GM21825 (cell line): ENCODE measurements at regions not wholly inside any gene's neighbourhood (a gene's known extent, or its start where the extent isn't known, plus 50 kb on each side); places are given as distances from the start of the nearest gene placed in this dataset.

Source experiments
- ATAC-seq: cut with Tn5 transposase; IDR thresholded peaks from one replicate; pipeline ENCODE4 v1.9.1; 2021; ENCODE audit warnings: mild to moderate bottlenecking, moderate library complexity; ENCODE audit not compliant: unreplicated experiment

- no peak for ATAC-seq
These were observed 148.8 kb downstream of the INO80D start for GRCh38 chr2:205937211-205937610.

GRCh38 chr2:205936446-205936845 is 149.5 kb downstream of the INO80D start:
- no peak for ATAC-seq

DNA sequence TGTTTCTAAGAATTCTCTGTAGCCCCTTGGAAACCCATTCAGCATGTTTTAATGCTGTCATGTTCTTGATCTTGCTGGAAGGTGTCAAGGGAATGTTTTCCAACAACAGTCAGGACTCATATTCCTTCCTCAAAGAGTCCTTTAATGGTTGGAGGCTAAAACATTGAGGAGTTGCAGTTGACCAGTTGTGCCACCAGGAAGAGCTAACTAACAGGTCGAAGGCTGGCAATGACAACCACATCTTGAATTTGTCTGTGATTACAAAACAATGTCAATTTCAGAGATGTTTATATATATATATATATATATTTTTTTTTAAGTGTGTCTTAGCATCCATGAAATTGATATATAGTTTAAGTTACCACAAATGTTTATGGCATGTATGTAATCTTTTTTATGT is 151.5 kb downstream of the INO80D start:
- no peak for ATAC-seq

- ATAC-seq = no peak
These were observed 153.1 kb downstream of the INO80D start for GRCh38 chr2:205932861-205933260.

DNA sequence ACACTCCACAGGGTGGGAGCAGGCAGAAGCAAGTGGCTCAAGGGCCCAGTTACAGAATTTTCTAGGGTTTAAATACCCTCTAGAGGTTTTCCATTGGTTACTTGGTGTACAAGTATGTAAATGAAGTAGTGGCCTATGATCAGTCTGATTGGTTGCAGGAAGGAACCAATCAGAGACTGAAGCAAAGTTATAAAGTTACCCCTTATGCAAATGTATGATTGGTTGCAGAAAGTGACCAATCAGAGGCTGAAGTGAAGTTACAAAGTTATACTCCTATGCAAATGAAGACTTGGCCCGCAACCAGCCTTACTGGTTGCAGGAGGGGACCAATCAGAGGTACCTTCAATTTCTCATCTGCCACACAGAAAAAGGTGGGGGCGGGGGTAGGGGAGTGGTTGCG is 154.6 kb downstream of the INO80D start:
- no peak for ATAC-seq

DNA sequence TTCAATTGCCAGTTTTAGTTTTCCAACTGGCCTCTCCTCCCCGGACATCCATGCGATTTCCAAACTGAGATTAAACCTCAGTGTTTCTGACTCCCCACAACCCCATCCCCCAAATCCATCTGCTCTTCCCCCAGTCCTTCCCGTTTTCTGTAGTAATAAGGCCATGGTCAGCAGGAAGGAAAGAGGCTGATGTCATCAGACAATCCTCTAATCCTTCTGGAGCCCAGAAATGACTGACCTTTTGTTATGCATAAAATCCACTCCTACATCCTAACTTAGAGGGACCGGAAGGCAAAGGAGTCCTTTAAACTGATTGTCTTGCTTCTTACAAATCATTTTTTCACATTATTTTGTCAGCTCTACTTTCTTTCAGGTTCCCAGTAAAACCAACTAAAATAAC is 155.8 kb downstream of the INO80D start:
- ATAC-seq = no peak

DNA sequence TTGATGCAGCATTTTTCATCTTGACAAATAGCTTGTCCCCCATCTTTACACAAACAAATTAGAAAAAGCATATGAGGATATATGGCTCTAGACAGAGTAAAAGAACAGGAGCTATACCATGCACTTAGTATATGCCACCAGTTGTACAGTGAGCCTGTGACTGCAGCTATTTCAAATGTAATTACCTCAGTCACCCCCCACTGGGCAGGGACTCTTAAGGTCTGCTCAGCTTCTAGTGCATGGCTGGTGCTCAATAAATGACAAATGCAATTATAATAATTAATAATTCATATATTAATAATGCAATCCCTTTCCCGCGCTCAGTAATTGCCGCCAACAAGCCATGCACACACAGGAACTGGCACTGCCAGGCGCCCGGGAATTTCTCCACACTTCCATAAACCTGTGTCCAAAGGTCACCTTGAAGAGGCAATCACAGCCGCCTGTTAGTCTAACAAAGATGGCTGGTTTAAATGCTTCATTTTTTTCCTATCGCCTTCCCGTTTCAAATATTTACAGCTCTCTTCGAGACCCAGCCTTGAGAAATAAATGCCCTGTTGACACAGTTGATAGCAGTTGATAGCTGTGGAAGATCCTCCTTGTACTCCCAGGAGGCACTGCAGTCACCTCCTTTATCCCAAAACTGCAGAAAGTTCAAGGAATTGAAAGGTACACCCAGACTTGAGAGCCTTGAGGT is 156.6 kb downstream of the INO80D start:
- ATAC-seq = no peak

DNA sequence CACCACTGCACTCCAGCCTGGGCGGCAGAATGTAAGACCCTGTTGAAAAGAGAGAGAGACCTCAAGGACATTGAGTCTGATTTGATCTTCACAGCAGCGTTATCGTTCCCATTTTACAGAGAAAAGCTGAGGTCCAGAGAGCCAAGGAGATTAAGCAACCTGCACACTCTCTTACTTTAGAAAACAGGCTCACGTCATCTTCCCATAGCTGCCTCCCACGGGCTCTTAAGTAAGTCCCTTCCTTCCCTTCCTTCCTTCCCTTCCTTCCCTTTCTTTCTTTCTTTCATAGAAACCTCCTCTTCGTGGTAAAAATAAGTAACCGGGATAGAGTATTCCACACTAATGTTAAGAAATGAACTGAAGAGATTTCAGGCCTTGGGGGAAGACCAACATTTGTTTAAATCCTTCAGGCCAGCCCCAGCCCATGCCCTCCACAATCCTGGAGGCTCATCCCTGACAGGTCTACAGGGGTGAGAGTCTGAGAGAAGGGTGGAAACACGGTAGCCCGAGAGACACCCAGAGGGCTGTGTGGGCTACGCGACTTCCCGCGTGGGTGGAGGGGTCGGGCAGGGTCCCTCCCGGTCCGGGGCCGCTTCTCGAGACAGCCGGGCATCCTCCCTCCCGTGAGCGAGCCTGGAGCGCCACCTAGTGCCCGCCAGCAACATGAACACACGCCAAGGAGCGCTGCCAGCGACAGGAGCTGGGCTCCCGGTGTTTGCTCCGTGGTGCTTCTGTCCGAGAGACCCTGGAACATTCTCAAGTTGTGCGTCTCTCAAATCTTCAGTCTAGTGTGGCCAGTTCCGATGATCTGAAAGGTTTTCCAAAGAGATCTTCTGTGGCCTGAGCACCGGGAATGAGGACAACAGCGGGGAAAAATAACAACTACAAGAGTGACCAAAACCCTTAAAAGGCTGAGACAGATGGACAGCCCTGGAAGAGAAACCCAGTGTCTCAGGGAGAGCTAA is 160.3 kb downstream of the INO80D start:
- peak; percentile 88 for ATAC-seq

- ATAC-seq = no peak
These were observed 161.3 kb downstream of the INO80D start for GRCh38 chr2:205924676-205925075.

GRCh38 chr2:205915130-205915524 is 170.8 kb downstream of the INO80D start:
- ATAC-seq = no peak

GRCh38 chr2:205914213-205915129 is 171.5 kb downstream of the INO80D start:
- no peak for ATAC-seq

DNA sequence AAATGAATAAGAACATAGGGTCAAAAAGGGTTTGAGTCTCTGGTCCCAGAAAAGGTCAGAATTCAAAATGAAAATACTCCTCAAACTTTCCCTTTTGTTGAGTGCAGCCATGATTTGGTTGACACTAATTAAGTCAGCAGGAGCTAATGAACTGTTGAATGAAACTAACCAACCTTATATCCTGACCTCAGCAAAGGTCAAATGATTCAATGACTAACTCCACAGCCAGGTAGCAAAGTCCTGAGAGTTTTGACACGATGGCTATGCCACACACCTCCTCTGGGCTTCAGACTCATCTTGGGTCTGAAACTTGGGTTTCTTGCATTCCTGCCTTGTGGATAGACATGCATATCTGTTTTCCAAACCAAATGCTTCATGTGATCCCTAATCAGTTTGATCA is 172.3 kb downstream of the INO80D start:
- ATAC-seq = no peak

- ATAC-seq = no peak
These were observed 174.7 kb downstream of the INO80D start for GRCh38 chr2:205911306-205911705.

- ATAC-seq = no peak
These were observed 176.8 kb downstream of the INO80D start for GRCh38 chr2:205909184-205909572.

DNA sequence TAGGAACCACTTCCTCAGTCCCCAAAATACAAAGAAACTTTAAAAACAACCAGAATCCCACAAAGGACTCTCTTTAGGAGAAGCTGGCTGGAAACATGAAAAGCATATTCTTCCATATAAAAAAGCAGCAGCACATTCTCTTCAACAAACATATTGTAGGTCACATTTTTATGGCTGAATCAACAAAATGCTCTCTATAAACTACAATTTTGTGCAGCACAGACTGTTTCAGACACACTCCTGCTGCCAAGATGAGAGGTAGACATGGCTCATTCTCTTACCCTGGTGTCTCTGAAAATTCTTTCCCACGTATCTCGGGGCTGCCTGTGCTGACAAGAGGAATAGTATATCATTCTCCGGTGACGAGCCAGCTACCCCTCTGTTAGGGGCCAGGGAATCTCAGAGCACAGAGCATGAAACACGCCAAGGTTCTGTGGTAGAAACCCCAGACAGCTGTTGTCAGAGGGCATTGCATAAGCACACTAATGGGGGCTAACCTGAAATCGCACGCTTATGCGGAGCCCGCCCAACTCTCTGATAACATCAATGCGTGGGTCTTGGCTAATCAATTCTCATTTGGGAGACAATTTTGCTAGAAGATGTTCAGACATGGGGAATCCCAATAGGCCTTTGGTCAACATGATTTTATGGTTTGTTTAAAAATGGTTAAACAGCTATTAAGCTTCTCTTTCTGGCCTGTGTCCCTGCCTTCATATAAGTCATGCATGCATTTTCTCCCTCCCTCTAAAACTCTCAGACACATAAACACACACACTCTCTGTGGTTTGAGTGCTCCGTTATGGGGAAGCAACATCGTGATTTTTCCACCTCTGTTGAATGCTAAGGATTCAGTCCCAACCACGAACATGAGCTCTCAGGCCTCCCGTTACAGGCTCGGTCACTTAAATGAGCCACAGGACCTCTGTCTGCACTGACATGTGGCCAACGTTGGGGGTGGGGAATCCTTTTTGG is 177.5 kb downstream of the INO80D start:
- ATAC-seq = no peak

DNA sequence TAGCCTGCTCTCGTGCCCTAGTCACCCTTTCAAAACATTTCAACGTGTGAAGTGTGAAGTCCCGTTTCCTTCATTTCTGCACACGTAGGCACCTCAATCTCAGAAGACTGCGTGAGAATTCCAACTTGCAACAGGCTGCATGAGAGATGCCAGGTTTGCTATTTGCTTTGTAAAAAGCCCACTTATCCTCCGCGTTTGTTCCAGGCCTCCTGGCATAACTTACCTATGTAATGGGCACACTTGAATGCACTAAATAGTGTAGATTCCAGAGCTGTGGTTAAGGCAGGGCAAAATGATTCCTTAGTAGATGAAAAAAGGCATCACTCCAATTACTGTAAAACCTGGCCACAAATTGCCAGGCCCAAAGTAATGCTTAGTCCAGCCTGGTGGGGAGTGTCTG is 179.6 kb downstream of the INO80D start:
- no peak for ATAC-seq

- no peak for ATAC-seq
These were observed 180.4 kb downstream of the INO80D start for GRCh38 chr2:205905576-205905975.

GRCh38 chr2:205904873-205905272 is 181.1 kb downstream of the INO80D start:
- no peak for ATAC-seq

- ATAC-seq = peak; percentile 64
These were observed 182.3 kb downstream of the INO80D start for GRCh38 chr2:205903549-205904129.

GRCh38 chr2:205902900-205903237 is 183.1 kb downstream of the INO80D start:
- no peak for ATAC-seq
